Thoracic aorta (tissue), 2 donors: ENCODE measurements at regions not wholly inside any gene's neighbourhood (a gene's known extent, or its start where the extent isn't known, plus 50 kb on each side); places are given as distances from the start of the nearest gene placed in this dataset.

Experiments used
- ATAC-seq: fragments of 150-250 bp; one replicate; pipeline ENCODE4 v1.8.0; 2017; ENCODE audit warnings: low read depth; ENCODE audit not compliant: insufficient number of reproducible peaks, low FRiP score
- DNase-seq: peaks from one replicate; pipeline ENCODE4 v3.0.0-alpha.2; 2020; ENCODE audit warnings: low spot score
- H3K27ac ChIP-seq, 2 donors: fragments of 200-600 bp; sonication (generic); 1 replicate in 1 of 2; 2 replicates in 1 of 2; pipeline ENCODE4 v1.5.1; 2016; ENCODE audit warnings: mild to moderate bottlenecking in 2 of 2, moderate library complexity in 2 of 2
- H3K27me3 ChIP-seq: fragments of 200-600 bp; sonication (generic); replicated peaks from 2 replicates; pipeline ENCODE4 v1.6.0; 2016; ENCODE audit warnings: mild to moderate bottlenecking; ENCODE audit not compliant: insufficient read depth
- H3K36me3 ChIP-seq: fragments of 200-600 bp; sonication (generic); one replicate; pipeline ENCODE4 v1.5.1; 2016
- H3K4me1 ChIP-seq, 2 donors: fragments of 200-600 bp; sonication (generic); 1 replicate in 1 of 2; 2 replicates in 1 of 2; pipeline versions ENCODE4 v1.5.1 to v1.6.0; 2016; ENCODE audit warnings: low read depth in 2 of 2, mild to moderate bottlenecking in 1 of 2; ENCODE audit not compliant: control insufficient read depth in 1 of 2
- H3K4me3 ChIP-seq: fragments of 200-600 bp; sonication (generic); 2 replicates; pipeline ENCODE4 v1.5.1; 2016; ENCODE audit warnings: mild to moderate bottlenecking
- H3K9me3 ChIP-seq: fragments of 200-600 bp; sonication (generic); 2 replicates; pipeline ENCODE4 v1.5.1; 2016
- TF ChIP-seq, protein P1 (sequence below): fragments of 200-600 bp; sonication (generic); IDR thresholded peaks from one replicate; pipeline ENCODE4 v1.5.1; 2019; ENCODE audit warnings: antibody characterized with exemption

GRCh38 chr6:16966791-16967469 lies 134.9 kb upstream of the STMND1 start:
- Histone ChIP-seq H3K4me3 (no peak overlapping the region), H3K27me3 (no peaks in the 10 kb centered on the region), H3K4me1 (peaks cover 3 to 8% of the 10 kb centered on the region in 2 donors), H3K9me3 (no peaks in the 10 kb centered on the region), H3K27ac (no peak overlapping the region), H3K36me3 (no peaks in the 10 kb centered on the region)
- TF ChIP-seq, protein P1, sequence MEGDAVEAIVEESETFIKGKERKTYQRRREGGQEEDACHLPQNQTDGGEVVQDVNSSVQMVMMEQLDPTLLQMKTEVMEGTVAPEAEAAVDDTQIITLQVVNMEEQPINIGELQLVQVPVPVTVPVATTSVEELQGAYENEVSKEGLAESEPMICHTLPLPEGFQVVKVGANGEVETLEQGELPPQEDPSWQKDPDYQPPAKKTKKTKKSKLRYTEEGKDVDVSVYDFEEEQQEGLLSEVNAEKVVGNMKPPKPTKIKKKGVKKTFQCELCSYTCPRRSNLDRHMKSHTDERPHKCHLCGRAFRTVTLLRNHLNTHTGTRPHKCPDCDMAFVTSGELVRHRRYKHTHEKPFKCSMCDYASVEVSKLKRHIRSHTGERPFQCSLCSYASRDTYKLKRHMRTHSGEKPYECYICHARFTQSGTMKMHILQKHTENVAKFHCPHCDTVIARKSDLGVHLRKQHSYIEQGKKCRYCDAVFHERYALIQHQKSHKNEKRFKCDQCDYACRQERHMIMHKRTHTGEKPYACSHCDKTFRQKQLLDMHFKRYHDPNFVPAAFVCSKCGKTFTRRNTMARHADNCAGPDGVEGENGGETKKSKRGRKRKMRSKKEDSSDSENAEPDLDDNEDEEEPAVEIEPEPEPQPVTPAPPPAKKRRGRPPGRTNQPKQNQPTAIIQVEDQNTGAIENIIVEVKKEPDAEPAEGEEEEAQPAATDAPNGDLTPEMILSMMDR = no peak
- ATAC-seq = no peak
- DNase-seq = no peak

GRCh38 chr6:16965689-16966088 lies 136.2 kb upstream of the STMND1 start:
- Histone ChIP-seq H3K4me3 (no peak overlapping the region), H3K27ac (no peak overlapping the region), H3K27me3 (no peaks in the 10 kb centered on the region), H3K4me1 (peaks cover 3 to 8% of the 10 kb centered on the region in 2 donors), H3K9me3 (no peaks in the 10 kb centered on the region), H3K36me3 (no peaks in the 10 kb centered on the region)
- DNase-seq (no peak), ATAC-seq (no peak)
- TF ChIP-seq, protein P1 = no peak

DNA sequence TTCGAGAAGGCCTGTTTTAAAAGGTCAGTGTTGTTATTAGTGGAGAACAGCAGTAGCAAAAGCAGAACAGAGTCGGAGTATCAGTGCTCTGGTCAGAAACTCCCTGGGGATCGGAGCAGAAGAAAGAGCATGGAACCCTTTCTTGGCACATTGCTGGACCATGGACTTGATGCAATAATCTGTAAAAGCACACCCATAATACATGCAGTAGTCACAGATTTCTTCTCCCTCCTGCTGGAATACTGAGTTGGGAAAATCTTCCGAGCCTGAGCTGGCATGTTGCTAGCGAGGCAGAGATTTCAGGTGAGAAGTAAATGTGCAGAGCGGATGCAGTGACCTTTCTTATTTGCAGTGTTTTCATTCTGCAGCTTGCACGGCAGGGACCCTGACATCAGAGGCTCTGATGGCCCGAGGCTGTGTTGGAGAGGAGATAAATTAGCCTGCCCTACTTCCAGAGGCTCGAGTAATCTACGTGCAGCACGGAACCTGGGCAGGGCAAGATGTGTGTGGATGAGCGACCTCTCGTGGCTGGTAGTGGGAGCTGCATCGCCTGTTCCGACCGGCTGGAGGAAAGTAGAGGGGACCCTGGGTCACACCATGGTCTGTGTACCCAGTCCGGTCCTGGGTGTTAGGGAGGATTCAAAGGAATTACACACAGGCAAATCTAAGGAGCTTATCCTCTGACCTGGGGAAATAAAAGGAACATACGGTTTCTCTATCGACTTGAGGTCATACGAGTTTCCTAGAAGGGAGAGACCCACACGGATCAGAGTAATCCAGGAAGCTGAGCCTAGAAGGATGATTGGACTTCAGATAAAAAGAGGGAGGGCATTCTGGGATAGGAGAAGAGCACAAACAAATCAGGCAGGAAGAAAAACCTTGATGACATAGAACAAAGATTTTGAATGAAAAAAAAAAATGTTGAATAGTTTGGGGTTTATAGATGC lies 137.0 kb upstream of the STMND1 start:
- ATAC-seq (peak; percentile 78), DNase-seq (peak; percentile 16)
- peaks cover 3 to 8% of the 10 kb centered on the region in 2 donors for H3K4me1 ChIP-seq
- no peaks in the 10 kb centered on the region for H3K9me3 ChIP-seq
- H3K27ac ChIP-seq = no peak overlapping the region
- TF ChIP-seq, protein P1 = peak; percentile 81
- H3K4me3 ChIP-seq = peak overlapping the region; percentile 49
- no peaks in the 10 kb centered on the region for H3K36me3 ChIP-seq
- H3K27me3 ChIP-seq = no peaks in the 10 kb centered on the region

- TF ChIP-seq, protein P1 = no peak
- H3K27ac ChIP-seq = no peak overlapping the region
- ATAC-seq (no peak), DNase-seq (no peak)
- no peaks in the 10 kb centered on the region for H3K9me3 ChIP-seq
- peaks cover 3 to 8% of the 10 kb centered on the region in 2 donors for H3K4me1 ChIP-seq
- no peaks in the 10 kb centered on the region for H3K27me3 ChIP-seq
- H3K4me3 ChIP-seq = no peak overlapping the region
- H3K36me3 ChIP-seq = no peaks in the 10 kb centered on the region
Observed at GRCh38 chr6:16961577-16961976, 140.3 kb upstream of the STMND1 start.

DNA sequence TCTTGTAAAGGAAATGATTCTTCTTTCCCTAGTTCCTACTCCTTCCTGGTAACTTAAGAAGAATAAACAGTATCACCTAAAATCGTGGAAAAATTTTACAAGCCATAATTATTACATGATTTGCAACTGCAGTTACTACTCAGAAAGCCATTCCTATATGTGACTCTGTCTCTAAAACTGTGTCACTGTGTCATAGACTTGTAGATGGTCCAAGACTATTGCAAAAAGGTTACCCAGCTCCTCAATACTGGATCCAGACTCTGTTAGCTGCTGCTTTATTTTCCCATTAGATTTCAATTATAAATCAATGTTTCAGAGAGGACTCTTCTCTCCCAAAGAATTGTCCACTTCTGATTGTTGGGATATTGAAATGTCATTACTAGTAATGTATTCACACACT lies 142.1 kb upstream of the STMND1 start:
- no peak for DNase-seq
- Histone ChIP-seq H3K27ac (no peak overlapping the region), H3K4me1 (peaks cover 2 to 6% of the 10 kb centered on the region in 2 donors), H3K4me3 (no peak overlapping the region), H3K27me3 (no peaks in the 10 kb centered on the region), H3K36me3 (no peaks in the 10 kb centered on the region), H3K9me3 (no peaks in the 10 kb centered on the region)
- no peak for ATAC-seq
- TF ChIP-seq, protein P1 = no peak
